Rectal smooth muscle tissue (tissue), 1 donor: ENCODE measurements at regions not wholly inside any gene's neighbourhood (a gene's known extent, or its start where the extent isn't known, plus 50 kb on each side); places are given as distances from the start of the nearest gene placed in this dataset.

Experiments
- H3K27ac ChIP-seq: one replicate; pipeline ENCODE4 v1.7.0; 2013; ENCODE audit warnings: low read depth, low read length, inconsistent platforms
- H3K27me3 ChIP-seq: one replicate; pipeline ENCODE4 v1.7.0; 2013; ENCODE audit warnings: low read length; ENCODE audit not compliant: control insufficient read depth, insufficient read depth
- H3K36me3 ChIP-seq: one replicate; pipeline ENCODE4 v1.7.0; 2013; ENCODE audit warnings: low read length; ENCODE audit not compliant: control insufficient read depth, insufficient read depth
- H3K4me1 ChIP-seq: one replicate; pipeline ENCODE4 v1.7.0; 2013; ENCODE audit warnings: low read length; ENCODE audit not compliant: control insufficient read depth, insufficient read depth
- H3K4me3 ChIP-seq: one replicate; pipeline ENCODE4 v1.7.0; 2013; ENCODE audit warnings: low read length
- H3K9ac ChIP-seq: one replicate; pipeline ENCODE4 v1.7.0; 2013; ENCODE audit warnings: low read length

- no peak overlapping the region for H3K9ac ChIP-seq
- no peaks in the 10 kb centered on the region for H3K4me1 ChIP-seq
- no peak overlapping the region for H3K4me3 ChIP-seq
- H3K27me3 ChIP-seq, result no peaks in the 10 kb centered on the region
- no peaks in the 10 kb centered on the region for H3K36me3 ChIP-seq
- no peak overlapping the region for H3K27ac ChIP-seq
Observed at GRCh38 chr20:21780528-21780927, 75.1 kb downstream of the PAX1 start.
